Upper lobe of left lung (tissue), 6 donors: ENCODE measurements at regions not wholly inside any gene's neighbourhood (a gene's known extent, or its start where the extent isn't known, plus 50 kb on each side); places are given as distances from the start of the nearest gene placed in this dataset.
"Not testable (repeated sequence)": the region's sequence is repeated elsewhere in the genome, so short reads cannot be mapped to it uniquely, and the experiment has no call there.

ENCODE experiments used
- ATAC-seq, 2 donors: fragments of 200-7000 bp; cut with Tn5 transposase; one replicate each; pipeline ENCODE4 v1.9.1; 2022; ENCODE audit warnings: mild to moderate bottlenecking in 2 of 2, moderate library complexity in 2 of 2; ENCODE audit not compliant: low FRiP score in 2 of 2
- DNase-seq, 2 donors: peaks; one replicate each; pipeline ENCODE4 v3.0.0-alpha.2; 2019 to 2020
- H3K27ac ChIP-seq, 4 donors: fragments of 200-600 bp; sonication (generic); one replicate each; pipeline ENCODE4 v1.5.1; 2016 to 2019
- H3K27me3 ChIP-seq, 4 donors: fragments of 200-600 bp; sonication (generic); one replicate each; pipeline ENCODE4 v1.5.1; 2017 to 2019
- H3K36me3 ChIP-seq, 4 donors: fragments of 200-600 bp; sonication (generic); one replicate each; pipeline ENCODE4 v1.5.1; 2016 to 2019
- H3K4me1 ChIP-seq, 4 donors: fragments of 200-600 bp; sonication (generic); one replicate each; pipeline ENCODE4 v1.5.1; 2018 to 2019
- H3K4me3 ChIP-seq, 4 donors: fragments of 200-600 bp; sonication (generic); one replicate each; pipeline ENCODE4 v1.5.1; 2017 to 2019; ENCODE audit warnings: mild to moderate bottlenecking in 2 of 4, moderate library complexity in 1 of 4
- H3K9me3 ChIP-seq, 4 donors: fragments of 200-600 bp; sonication (generic); one replicate each; pipeline ENCODE4 v1.5.1; 2018 to 2019
- CTCF ChIP-seq, 6 experiments: fragments of 450-650 bp in 4 of 6; fragments of 200-600 bp in 2 of 6; sonication (generic) in 2 of 6; IDR thresholded peaks; one replicate each; pipeline ENCODE4 v1.5.1; 2016 to 2019; ENCODE audit warnings: antibody characterized with exemption in 6 of 6
- EP300 ChIP-seq, 4 donors: sonication (generic); formaldehyde crosslinking; IDR thresholded peaks; one replicate each; pipeline ENCODE4 v1.5.1; 2017; ENCODE audit warnings: antibody characterized with exemption in 4 of 4, control low read depth in 2 of 4
- POLR2A ChIP-seq, 4 donors: fragments of 450-650 bp; IDR thresholded peaks; one replicate each; pipeline ENCODE4 v1.5.1; 2016 to 2017; ENCODE audit warnings: antibody characterized with exemption in 4 of 4, mild to moderate bottlenecking in 2 of 4
- POLR2AphosphoS5 ChIP-seq, 2 donors: sonication (generic); formaldehyde crosslinking; IDR thresholded peaks; one replicate each; pipeline ENCODE4 v1.5.1; 2017; ENCODE audit warnings: antibody characterized with exemption in 2 of 2
- WGBS, 2 donors: methylation state at CpG; one replicate each; pipeline ENCODE4 v1.1.5; 2017 to 2018; 5-methylcytosine and 5-hydroxymethylcytosine counted together
- donor health status: DM: no; HTN: no; CAD: no; lungs with moderate emphysema.
- donor health status: DM: no; HTN: yes; CAD: no; lungs with severe emphysema.

GRCh38 chr4:66486068-66486467, 815.8 kb upstream of the EPHA5 start:
- ATAC-seq: no peak
- no peaks in the 10 kb centered on the region for H3K9me3 ChIP-seq
- no peaks in the 10 kb centered on the region for H3K36me3 ChIP-seq
- H3K27me3 ChIP-seq: no peaks in the 10 kb centered on the region
- WGBS, 2 donors: 89 to 92% methylated on average over 1 of the region's 1 CpG
- H3K4me3 ChIP-seq: no peak overlapping the region
- TF ChIP-seq POLR2AphosphoS5 (IDR thresholded peaks at IDR 0.05): no peak
- no peak for TF ChIP-seq POLR2A (IDR thresholded peaks at IDR 0.05)
- no peak for TF ChIP-seq EP300 (IDR thresholded peaks at IDR 0.05)
- no peak for TF ChIP-seq CTCF (IDR thresholded peaks at IDR 0.05)
- H3K4me1 ChIP-seq: no peaks in the 10 kb centered on the region
- no peak for DNase-seq
- no peak overlapping the region for H3K27ac ChIP-seq

- ATAC-seq: no peak
- no peak for DNase-seq
- no peaks in the 10 kb centered on the region for H3K36me3 ChIP-seq
- no peak overlapping the region for H3K27ac ChIP-seq
- H3K9me3 ChIP-seq: no peaks in the 10 kb centered on the region
- WGBS, 2 donors: 50 to 56% methylated on average over 1 of the region's 1 CpG
- TF ChIP-seq POLR2AphosphoS5 (IDR thresholded peaks at IDR 0.05): no peak
- H3K4me3 ChIP-seq: no peak overlapping the region
- no peaks in the 10 kb centered on the region for H3K4me1 ChIP-seq
- no peaks in the 10 kb centered on the region for H3K27me3 ChIP-seq
These were observed 811.9 kb upstream of the EPHA5 start for GRCh38 chr4:66482186-66482585.

- H3K4me3 ChIP-seq: no peak overlapping the region
- H3K9me3 ChIP-seq: no peaks in the 10 kb centered on the region
- 52 to 63% methylated on average over 3 of the region's 3 CpGs for WGBS, 2 donors
- no peaks in the 10 kb centered on the region for H3K36me3 ChIP-seq
- ATAC-seq (no peak), DNase-seq (no peak)
- no peaks in the 10 kb centered on the region for H3K27me3 ChIP-seq
- TF ChIP-seq CTCF (IDR thresholded peaks at IDR 0.05) (no peak), POLR2AphosphoS5 (IDR thresholded peaks at IDR 0.05) (no peak), POLR2A (IDR thresholded peaks at IDR 0.05) (no peak), EP300 (IDR thresholded peaks at IDR 0.05) (no peak)
- no peak overlapping the region for H3K27ac ChIP-seq
- H3K4me1 ChIP-seq: no peaks in the 10 kb centered on the region
These were observed 805.3 kb upstream of the EPHA5 start for GRCh38 chr4:66475596-66475995.

- Histone ChIP-seq H3K27ac (no peak overlapping the region), H3K4me1 (no peaks in the 10 kb centered on the region), H3K36me3 (no peaks in the 10 kb centered on the region), H3K4me3 (no peak overlapping the region), H3K9me3 (peaks cover 0 to 9% (median 0%) of the 10 kb centered on the region in 4 donors), H3K27me3 (no peaks in the 10 kb centered on the region)
- no peak for TF ChIP-seq POLR2AphosphoS5 (IDR thresholded peaks at IDR 0.05)
- TF ChIP-seq POLR2A (IDR thresholded peaks at IDR 0.05): no peak
- no peak for TF ChIP-seq CTCF (IDR thresholded peaks at IDR 0.05)
- no peak for TF ChIP-seq EP300 (IDR thresholded peaks at IDR 0.05)
- DNase-seq (no peak), ATAC-seq (no peak)
- 85 to 87% methylated on average over 4 of the region's 4 CpGs for WGBS, 2 donors
These were observed 794.8 kb upstream of the EPHA5 start for GRCh38 chr4:66465111-66465510.

GRCh38 chr4:66462890-66463289, 792.6 kb upstream of the EPHA5 start:
- not testable (repeated sequence) for H3K27me3 ChIP-seq, H3K36me3 ChIP-seq, ATAC-seq, H3K4me1 ChIP-seq, H3K9me3 ChIP-seq, DNase-seq, H3K27ac ChIP-seq, H3K4me3 ChIP-seq
- WGBS, 2 donors: 71 to 80% methylated on average over 6 to 7 of the region's 7 CpGs

GRCh38 chr4:66451741-66452140, 781.5 kb upstream of the EPHA5 start:
- TF ChIP-seq POLR2AphosphoS5 (IDR thresholded peaks at IDR 0.05) (no peak), POLR2A (IDR thresholded peaks at IDR 0.05) (no peak), CTCF (IDR thresholded peaks at IDR 0.05) (no peak), EP300 (IDR thresholded peaks at IDR 0.05) (no peak)
- H3K27me3 ChIP-seq: no peaks in the 10 kb centered on the region
- no peak overlapping the region for H3K27ac ChIP-seq
- no peaks in the 10 kb centered on the region for H3K4me1 ChIP-seq
- H3K9me3 ChIP-seq: no peaks in the 10 kb centered on the region
- no peak for DNase-seq
- no peak overlapping the region for H3K4me3 ChIP-seq
- no peak for ATAC-seq
- H3K36me3 ChIP-seq: no peaks in the 10 kb centered on the region
